Liver (tissue), 8 donors: ENCODE measurements at regions not wholly inside any gene's neighbourhood (a gene's known extent, or its start where the extent isn't known, plus 50 kb on each side); places are given as distances from the start of the nearest gene placed in this dataset.

Source experiments
- DNase-seq: peaks from one replicate; pipeline ENCODE4 v3.0.0-alpha.2; 2017; ENCODE audit warnings: low spot score
- H3K27ac ChIP-seq, 2 donors: one replicate each; pipeline ENCODE4 v1.7.0; 2013; ENCODE audit warnings: inconsistent platforms in 2 of 2, low read length in 2 of 2, control low read depth in 1 of 2, low read depth in 1 of 2, mild to moderate bottlenecking in 1 of 2
- H3K27me3 ChIP-seq, 4 donors: one replicate each; pipeline versions ENCODE4 v1.6.1 to v1.7.0; 2013; ENCODE audit warnings: low read length in 3 of 4, inconsistent platforms in 1 of 4, mild to moderate bottlenecking in 1 of 4, moderate library complexity in 1 of 4; ENCODE audit not compliant: control insufficient read depth in 4 of 4, insufficient read depth in 4 of 4
- H3K36me3 ChIP-seq, 4 donors: one replicate each; pipeline versions ENCODE4 v1.6.1 to v1.7.0; 2013; ENCODE audit warnings: low read length in 3 of 4, mild to moderate bottlenecking in 3 of 4, low read depth in 1 of 4, moderate library complexity in 1 of 4; ENCODE audit not compliant: control insufficient read depth in 4 of 4, insufficient read depth in 3 of 4
- H3K4me1 ChIP-seq, 4 donors: one replicate each; pipeline versions ENCODE4 v1.6.1 to v1.7.0; 2013; ENCODE audit warnings: low read length in 3 of 4, mild to moderate bottlenecking in 3 of 4, moderate library complexity in 1 of 4; ENCODE audit not compliant: control insufficient read depth in 4 of 4, insufficient read depth in 4 of 4
- H3K4me3 ChIP-seq, 3 donors: one replicate each; pipeline versions ENCODE4 v1.6.1 to v1.7.0; 2013; ENCODE audit warnings: low read length in 3 of 3, control low read depth in 1 of 3, low read depth in 1 of 3, mild to moderate bottlenecking in 1 of 3
- H3K9ac ChIP-seq, 2 donors: one replicate each; pipeline ENCODE4 v1.7.0; 2013; ENCODE audit warnings: low read length in 2 of 2, mild to moderate bottlenecking in 2 of 2, moderate library complexity in 2 of 2, control low read depth in 1 of 2, low read depth in 1 of 2
- H3K9me3 ChIP-seq, 4 donors: one replicate each; pipeline versions ENCODE4 v1.6.1 to v1.7.0; 2013; ENCODE audit warnings: low read length in 3 of 4; ENCODE audit not compliant: control insufficient read depth in 4 of 4
- EGR1 ChIP-seq, 2 donors: IDR thresholded peaks; 2 replicates each; pipeline ENCODE4 v1.6.1; 2016 to 2018; ENCODE audit warnings: antibody characterized with exemption in 2 of 2, low read depth in 2 of 2
- FOXA1 ChIP-seq: IDR thresholded peaks from 2 replicates; pipeline ENCODE4 v1.6.1; 2016; ENCODE audit warnings: antibody characterized with exemption
- FOXA2 ChIP-seq: IDR thresholded peaks from 2 replicates; pipeline ENCODE4 v1.6.1; 2016; ENCODE audit warnings: antibody characterized with exemption
- GABPA ChIP-seq, 2 donors: IDR thresholded peaks in 1 of 2; conservative IDR thresholded peaks in 1 of 2; 2 replicates each; pipeline ENCODE4 v1.6.1; 2016; ENCODE audit warnings: antibody characterized with exemption in 2 of 2, mild to moderate bottlenecking in 1 of 2, moderate library complexity in 1 of 2
- HNF4A ChIP-seq, 2 donors: conservative IDR thresholded peaks; 2 replicates each; pipeline ENCODE4 v1.6.1; 2016; ENCODE audit warnings: antibody characterized with exemption in 2 of 2, mild to moderate bottlenecking in 2 of 2
- HNF4G ChIP-seq: IDR thresholded peaks from 2 replicates; pipeline ENCODE4 v1.6.1; 2016; ENCODE audit warnings: antibody characterized with exemption
- JUND ChIP-seq, 2 donors: IDR thresholded peaks; 2 replicates each; pipeline ENCODE4 v1.6.1; 2016; ENCODE audit warnings: antibody characterized with exemption in 2 of 2
- NR2F2 ChIP-seq: IDR thresholded peaks from 2 replicates; pipeline ENCODE4 v1.6.1; 2016; ENCODE audit warnings: antibody characterized with exemption
- RAD21 ChIP-seq, 2 donors: IDR thresholded peaks; 2 replicates each; pipeline ENCODE4 v1.6.1; 2016; ENCODE audit warnings: antibody characterized with exemption in 2 of 2, mild to moderate bottlenecking in 2 of 2
- SP1 ChIP-seq: IDR thresholded peaks from 2 replicates; pipeline ENCODE4 v1.6.1; 2018; ENCODE audit warnings: antibody characterized with exemption, mild to moderate bottlenecking
- TAF1 ChIP-seq: conservative IDR thresholded peaks from 2 replicates; pipeline ENCODE4 v1.6.1; 2016; ENCODE audit warnings: antibody characterized with exemption, mild to moderate bottlenecking
- YY1 ChIP-seq: IDR thresholded peaks from 2 replicates; pipeline ENCODE4 v1.6.1; 2016; ENCODE audit warnings: antibody characterized with exemption, mild to moderate bottlenecking
- WGBS: extraction: QIAGEN DNeasy Blood & Tissue Kit; methylation state at CpG from one replicate; pipeline ENCODE4 v1.1.7; 2013; 5-methylcytosine and 5-hydroxymethylcytosine counted together
- TF ChIP-seq, protein P1 (sequence below): IDR thresholded peaks from 2 replicates; pipeline ENCODE4 v1.6.1; 2016; ENCODE audit warnings: antibody characterized with exemption
- TF ChIP-seq, protein P2 (sequence below): IDR thresholded peaks from 2 replicates; pipeline ENCODE4 v1.6.1; 2016; ENCODE audit warnings: antibody characterized with exemption, mild to moderate bottlenecking
- TF ChIP-seq, protein P3 (sequence below): fragments of 150-350 bp; IDR thresholded peaks from 2 replicates; pipeline ENCODE4 v1.5.1; 2017; ENCODE audit warnings: improper control_type of control experiment, low read depth, low read length; ENCODE audit not compliant: missing input control
- TF ChIP-seq, protein P4 (sequence below): IDR thresholded peaks from 2 replicates; pipeline ENCODE4 v1.6.1; 2016; ENCODE audit warnings: antibody characterized with exemption
- donor health status: healthy.
- donor health status: healthy.
- donor health status: healthy.
- donor health status: healthy.
- donor health status: healthy.

DNA sequence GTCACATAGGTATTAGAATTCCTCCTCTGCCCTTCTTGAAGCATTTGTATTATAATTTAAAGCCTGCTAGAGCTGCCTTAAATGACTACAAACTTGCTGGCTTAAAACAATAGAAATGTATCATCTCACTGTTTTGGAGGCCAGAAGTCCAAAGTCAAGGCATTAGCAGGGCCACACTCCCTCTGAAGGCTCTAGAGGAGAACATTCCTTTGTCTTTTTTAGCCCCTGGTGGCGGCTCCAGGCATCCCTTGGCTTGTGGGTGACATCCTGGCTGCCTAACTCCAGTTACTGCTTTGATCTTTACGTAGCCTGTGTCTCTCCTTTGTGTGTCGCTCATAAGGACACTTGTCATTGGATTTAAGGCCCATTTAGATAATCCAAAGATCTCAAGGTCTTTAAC, 186.6 kb upstream of the SALL1 start:
- Histone ChIP-seq H3K27me3 (no peaks in the 10 kb centered on the region), H3K4me1 (peaks cover 0 to 3% (median 0%) of the 10 kb centered on the region in 4 donors), H3K4me3 (no peak overlapping the region), H3K27ac (no peak overlapping the region), H3K36me3 (no peaks in the 10 kb centered on the region), H3K9me3 (no peaks in the 10 kb centered on the region), H3K9ac (no peak overlapping the region)
- no peak for DNase-seq
- WGBS, result 78% methylated on average over 3 of the region's 3 CpGs
- no peak for TF ChIP-seq NR2F2

DNA sequence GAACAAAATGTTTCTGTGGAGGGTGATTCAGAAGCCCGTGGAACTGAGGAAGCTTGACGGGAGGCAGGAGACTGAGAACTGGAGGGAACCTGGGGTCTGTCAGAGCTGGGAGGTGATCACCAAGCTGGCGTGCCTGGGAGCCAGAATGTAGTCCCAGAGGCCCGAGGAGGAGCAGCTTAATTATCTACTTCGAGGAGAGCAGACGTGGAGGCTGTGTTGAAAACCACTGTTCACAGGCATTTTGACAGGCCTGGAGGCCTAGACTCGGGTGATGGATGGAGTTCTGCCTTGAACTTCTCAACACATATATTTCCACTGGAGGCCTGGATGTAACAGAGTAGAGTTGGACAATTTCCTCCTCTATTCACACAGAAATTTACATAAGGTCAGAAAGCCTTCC, 177.7 kb upstream of the SALL1 start:
- 81% methylated on average over 7 of the region's 7 CpGs for WGBS
- no peaks in the 10 kb centered on the region for H3K9me3 ChIP-seq
- no peak overlapping the region for H3K4me3 ChIP-seq
- no peak overlapping the region for H3K27ac ChIP-seq
- DNase-seq, result no peak
- TF ChIP-seq TAF1 (no peak), HNF4A (conservative IDR thresholded peaks at IDR 0.05) (no peak), HNF4G (no peak), FOXA2 (no peak), FOXA1 (no peak), YY1 (no peak), GABPA (IDR thresholded peaks at IDR 0.05 in 1 of 2, conservative IDR thresholded peaks at IDR 0.05 in 1 of 2) (no peak), RAD21 (IDR thresholded peaks at IDR 0.05) (no peak), JUND (IDR thresholded peaks at IDR 0.05) (no peak), NR2F2 (no peak), SP1 (no peak), EGR1 (IDR thresholded peaks at IDR 0.05; ENCODE audit: low read depth in 2 of 2) (no peak)
- TF ChIP-seq, protein P1, sequence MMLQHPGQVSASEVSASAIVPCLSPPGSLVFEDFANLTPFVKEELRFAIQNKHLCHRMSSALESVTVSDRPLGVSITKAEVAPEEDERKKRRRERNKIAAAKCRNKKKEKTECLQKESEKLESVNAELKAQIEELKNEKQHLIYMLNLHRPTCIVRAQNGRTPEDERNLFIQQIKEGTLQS, result no peak
- TF ChIP-seq, protein P2, sequence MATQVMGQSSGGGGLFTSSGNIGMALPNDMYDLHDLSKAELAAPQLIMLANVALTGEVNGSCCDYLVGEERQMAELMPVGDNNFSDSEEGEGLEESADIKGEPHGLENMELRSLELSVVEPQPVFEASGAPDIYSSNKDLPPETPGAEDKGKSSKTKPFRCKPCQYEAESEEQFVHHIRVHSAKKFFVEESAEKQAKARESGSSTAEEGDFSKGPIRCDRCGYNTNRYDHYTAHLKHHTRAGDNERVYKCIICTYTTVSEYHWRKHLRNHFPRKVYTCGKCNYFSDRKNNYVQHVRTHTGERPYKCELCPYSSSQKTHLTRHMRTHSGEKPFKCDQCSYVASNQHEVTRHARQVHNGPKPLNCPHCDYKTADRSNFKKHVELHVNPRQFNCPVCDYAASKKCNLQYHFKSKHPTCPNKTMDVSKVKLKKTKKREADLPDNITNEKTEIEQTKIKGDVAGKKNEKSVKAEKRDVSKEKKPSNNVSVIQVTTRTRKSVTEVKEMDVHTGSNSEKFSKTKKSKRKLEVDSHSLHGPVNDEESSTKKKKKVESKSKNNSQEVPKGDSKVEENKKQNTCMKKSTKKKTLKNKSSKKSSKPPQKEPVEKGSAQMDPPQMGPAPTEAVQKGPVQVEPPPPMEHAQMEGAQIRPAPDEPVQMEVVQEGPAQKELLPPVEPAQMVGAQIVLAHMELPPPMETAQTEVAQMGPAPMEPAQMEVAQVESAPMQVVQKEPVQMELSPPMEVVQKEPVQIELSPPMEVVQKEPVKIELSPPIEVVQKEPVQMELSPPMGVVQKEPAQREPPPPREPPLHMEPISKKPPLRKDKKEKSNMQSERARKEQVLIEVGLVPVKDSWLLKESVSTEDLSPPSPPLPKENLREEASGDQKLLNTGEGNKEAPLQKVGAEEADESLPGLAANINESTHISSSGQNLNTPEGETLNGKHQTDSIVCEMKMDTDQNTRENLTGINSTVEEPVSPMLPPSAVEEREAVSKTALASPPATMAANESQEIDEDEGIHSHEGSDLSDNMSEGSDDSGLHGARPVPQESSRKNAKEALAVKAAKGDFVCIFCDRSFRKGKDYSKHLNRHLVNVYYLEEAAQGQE, result no peak
- TF ChIP-seq, protein P3, sequence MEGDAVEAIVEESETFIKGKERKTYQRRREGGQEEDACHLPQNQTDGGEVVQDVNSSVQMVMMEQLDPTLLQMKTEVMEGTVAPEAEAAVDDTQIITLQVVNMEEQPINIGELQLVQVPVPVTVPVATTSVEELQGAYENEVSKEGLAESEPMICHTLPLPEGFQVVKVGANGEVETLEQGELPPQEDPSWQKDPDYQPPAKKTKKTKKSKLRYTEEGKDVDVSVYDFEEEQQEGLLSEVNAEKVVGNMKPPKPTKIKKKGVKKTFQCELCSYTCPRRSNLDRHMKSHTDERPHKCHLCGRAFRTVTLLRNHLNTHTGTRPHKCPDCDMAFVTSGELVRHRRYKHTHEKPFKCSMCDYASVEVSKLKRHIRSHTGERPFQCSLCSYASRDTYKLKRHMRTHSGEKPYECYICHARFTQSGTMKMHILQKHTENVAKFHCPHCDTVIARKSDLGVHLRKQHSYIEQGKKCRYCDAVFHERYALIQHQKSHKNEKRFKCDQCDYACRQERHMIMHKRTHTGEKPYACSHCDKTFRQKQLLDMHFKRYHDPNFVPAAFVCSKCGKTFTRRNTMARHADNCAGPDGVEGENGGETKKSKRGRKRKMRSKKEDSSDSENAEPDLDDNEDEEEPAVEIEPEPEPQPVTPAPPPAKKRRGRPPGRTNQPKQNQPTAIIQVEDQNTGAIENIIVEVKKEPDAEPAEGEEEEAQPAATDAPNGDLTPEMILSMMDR, result no peak
- TF ChIP-seq, protein P4, sequence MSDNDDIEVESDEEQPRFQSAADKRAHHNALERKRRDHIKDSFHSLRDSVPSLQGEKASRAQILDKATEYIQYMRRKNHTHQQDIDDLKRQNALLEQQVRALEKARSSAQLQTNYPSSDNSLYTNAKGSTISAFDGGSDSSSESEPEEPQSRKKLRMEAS, result no peak
- H3K36me3 ChIP-seq, result no peaks in the 10 kb centered on the region
- no peaks in the 10 kb centered on the region for H3K4me1 ChIP-seq
- no peak overlapping the region for H3K9ac ChIP-seq
- no peaks in the 10 kb centered on the region for H3K27me3 ChIP-seq
